IMR-90 (cell line): ENCODE measurements at regions not wholly inside any gene's neighbourhood (a gene's known extent, or its start where the extent isn't known, plus 50 kb on each side); places are given as distances from the start of the nearest gene placed in this dataset.

Experiments
- ATAC-seq: fragments of 200-7000 bp; cut with Tn5 transposase; 2 replicates; pipeline ENCODE4 v1.9.1; 2020; ENCODE audit warnings: low read depth, mild to moderate bottlenecking, moderate library complexity
- BruUV-seq: library from RNA; stranded (reverse); fragments of 400-500 nt; replicated peaks from 2 replicates; lab custom pipeline; 2021; lab: Mats Ljungman, UMichigan
- CTCF ChIA-PET: fragments of 300-600 bp; formaldehyde crosslinking; extraction: SDS; loops from one replicate; lab custom pipeline; 2021; ENCODE audit warnings: antibody characterized with exemption; lab: Yijun Ruan, JAX
- POLR2A ChIA-PET: fragments of 300-600 bp; sonication (Branson Sonifier 250); formaldehyde crosslinking; loops from one replicate; lab custom pipeline; 2022; ENCODE audit warnings: antibody characterized with exemption; ENCODE audit not compliant: unreplicated experiment; lab: Charles Lee
- DNase-seq: peaks from one replicate; pipeline ENCODE4 v3.0.0; 2013
- H2AFZ ChIP-seq: replicated peaks from 2 replicates; pipeline ENCODE3; 2013; ENCODE audit warnings: low read length, mild to moderate bottlenecking; ENCODE audit not compliant: poor library complexity
- H2AK5ac ChIP-seq: 2 replicates; pipeline ENCODE4 v1.6.1; 2013; ENCODE audit warnings: low read depth, low read length, inconsistent platforms
- H2AK9ac ChIP-seq: replicated peaks from 2 replicates; pipeline ENCODE3; 2013; ENCODE audit warnings: mild to moderate bottlenecking, low read depth, low read length, moderate library complexity; ENCODE audit not compliant: poor library complexity
- H2BK120ac ChIP-seq: 2 replicates; pipeline ENCODE4 v1.6.1; 2013; ENCODE audit warnings: low read depth, low read length, inconsistent platforms
- H2BK15ac ChIP-seq: 3 replicates; pipeline ENCODE4 v1.6.1; 2013; ENCODE audit warnings: low read depth, low read length, inconsistent platforms
- H2BK20ac ChIP-seq: 2 replicates; pipeline ENCODE4 v1.6.1; 2013; ENCODE audit warnings: low read depth, mild to moderate bottlenecking, inconsistent platforms, low read length, moderate library complexity
- H2BK5ac ChIP-seq: 2 replicates; pipeline ENCODE4 v1.6.1; 2013; ENCODE audit warnings: mild to moderate bottlenecking, low read depth, low read length, inconsistent platforms; ENCODE audit not compliant: poor library complexity, severe bottlenecking
- H3K14ac ChIP-seq: replicated peaks from 2 replicates; pipeline ENCODE4 v1.6.1; 2013; ENCODE audit warnings: low read depth, low read length, inconsistent platforms
- H3K18ac ChIP-seq: 2 replicates; pipeline ENCODE4 v1.6.1; 2013; ENCODE audit warnings: low read depth, low read length, control low read depth
- H3K23ac ChIP-seq: 2 replicates; pipeline ENCODE4 v1.6.1; 2013; ENCODE audit warnings: low read depth, low read length, inconsistent platforms
- H3K27ac ChIP-seq: 2 replicates; pipeline ENCODE4 v1.5.1; 2013; ENCODE audit warnings: mild to moderate bottlenecking, control low read depth, low read length; ENCODE audit not compliant: insufficient read depth
- H3K27me3 ChIP-seq: 2 replicates; pipeline ENCODE4 v1.6.1; 2013; ENCODE audit warnings: low read length; ENCODE audit not compliant: control insufficient read depth, insufficient read depth
- H3K36me3 ChIP-seq: 2 replicates; pipeline ENCODE4 v1.6.1; 2013; ENCODE audit warnings: low read length, mixed read lengths; ENCODE audit not compliant: control insufficient read depth, insufficient read depth
- H3K4ac ChIP-seq: 2 replicates; pipeline ENCODE4 v1.6.1; 2013; ENCODE audit warnings: low read depth, low read length, inconsistent platforms
- H3K4me1 ChIP-seq: 2 replicates; pipeline ENCODE4 v1.6.1; 2013; ENCODE audit warnings: low read length, mixed read lengths; ENCODE audit not compliant: control insufficient read depth, insufficient read depth
- H3K4me2 ChIP-seq: 2 replicates; pipeline ENCODE4 v1.6.1; 2013; ENCODE audit warnings: low read depth, mild to moderate bottlenecking, control low read depth, low read length, moderate library complexity
- H3K4me3 ChIP-seq: 2 replicates; pipeline ENCODE4 v1.5.1; 2013; ENCODE audit warnings: low read depth, mild to moderate bottlenecking, control low read depth, low read length, moderate library complexity; ENCODE audit not compliant: insufficient read depth
- H3K56ac ChIP-seq: 2 replicates; pipeline ENCODE4 v1.6.1; 2013; ENCODE audit warnings: low read length, inconsistent platforms; ENCODE audit not compliant: insufficient read depth; ENCODE audit errors: extremely low read depth
- H3K79me1 ChIP-seq, 2 experiments: 2 replicates each; pipeline ENCODE4 v1.6.1; 2013; ENCODE audit warnings: low read length in 2 of 2, inconsistent platforms in 1 of 2, low read depth in 1 of 2
- H3K9ac ChIP-seq: 2 replicates; pipeline ENCODE4 v1.6.1; 2013; ENCODE audit warnings: low read depth, low read length, control low read depth
- H3K9me1 ChIP-seq: 2 replicates; pipeline ENCODE4 v1.6.1; 2013; ENCODE audit warnings: low read length, inconsistent platforms; ENCODE audit not compliant: insufficient read depth
- H3K9me3 ChIP-seq: 2 replicates; pipeline ENCODE4 v1.6.1; 2013; ENCODE audit warnings: low read length; ENCODE audit not compliant: control insufficient read depth, insufficient read depth
- H4K20me1 ChIP-seq: 2 replicates; pipeline ENCODE4 v1.6.1; 2013; ENCODE audit warnings: low read length, inconsistent platforms; ENCODE audit not compliant: insufficient read depth
- H4K5ac ChIP-seq: 2 replicates; pipeline ENCODE4 v1.6.1; 2013; ENCODE audit warnings: mild to moderate bottlenecking, low read depth, low read length, control low read depth
- H4K8ac ChIP-seq, 2 experiments: 2 replicates each; pipeline ENCODE4 v1.6.1; 2013; ENCODE audit warnings: low read depth in 2 of 2, low read length in 2 of 2, control low read depth in 1 of 2, inconsistent platforms in 1 of 2
- H4K91ac ChIP-seq: 2 replicates; pipeline ENCODE4 v1.6.1; 2013; ENCODE audit warnings: low read depth, low read length, inconsistent platforms; ENCODE audit not compliant: insufficient read depth
- BHLHE40 ChIP-seq: fragments of 150-350 bp; IDR thresholded peaks from 2 replicates; pipeline ENCODE4 v1.6.1; 2016; ENCODE audit warnings: mild to moderate bottlenecking, low read depth, low read length
- CEBPB ChIP-seq: IDR thresholded peaks from 2 replicates; pipeline ENCODE4 v1.6.1; 2012; ENCODE audit warnings: low read depth, low read length, improper control_type of control experiment
- CHD1 ChIP-seq: IDR thresholded peaks from 2 replicates; pipeline ENCODE4 v1.6.1; 2012; ENCODE audit warnings: low read depth, low read length, improper control_type of control experiment
- MAFK ChIP-seq: IDR thresholded peaks from 2 replicates; pipeline ENCODE4 v1.6.1; 2012; ENCODE audit warnings: low read depth, low read length, improper control_type of control experiment
- MAZ ChIP-seq: IDR thresholded peaks from 2 replicates; pipeline ENCODE4 v1.6.1; 2012; ENCODE audit warnings: low read depth, mild to moderate bottlenecking, low read length, improper control_type of control experiment, moderate library complexity, borderline replicate concordance
- POLR2A ChIP-seq: IDR thresholded peaks from 2 replicates; pipeline ENCODE4 v1.6.1; 2012; ENCODE audit warnings: mild to moderate bottlenecking, low read depth, low read length
- RFX5 ChIP-seq: IDR thresholded peaks from 2 replicates; pipeline ENCODE4 v1.8.0; 2012; ENCODE audit warnings: low read depth, mild to moderate bottlenecking, low read length, moderate library complexity
- dilution Hi-C: fragments of 300-500 bp; cut with HindIII; formaldehyde crosslinking; loops from one replicate; pipeline ENCODE4 v1.14.3; 2018; ENCODE audit warnings: low sequenced_read_pairs; ENCODE audit not compliant: unreplicated experiment
- in situ Hi-C: fragments of 300-500 bp; cut with MboI; formaldehyde crosslinking; loops from 3 replicates; pipeline ENCODE4 v1.14.3; 2019; ENCODE audit warnings: low sequenced_read_pairs, inconsistent platforms, mixed read lengths
- intact Hi-C: fragments of 100-400 bp; cut with micrococcal nuclease; formaldehyde crosslinking; loops from 2 replicates; pipeline ENCODE4 v1.10.0; 2022

GRCh38 chr4:66373268-66373667 is 703.0 kb upstream of the EPHA5 start:
- Histone ChIP-seq H4K5ac (no peak overlapping the region), H3K14ac (no peak overlapping the region), H2BK20ac (no peak overlapping the region), H2BK5ac (no peak overlapping the region), H3K18ac (no peak overlapping the region), H2AK9ac (no peak overlapping the region), H2BK15ac (no peak overlapping the region), H3K9ac (no peak overlapping the region), H4K8ac (no peak overlapping the region), H2AK5ac (no peak overlapping the region), H3K23ac (no peak overlapping the region), H3K4me2 (no peak overlapping the region), H3K56ac (no peak overlapping the region), H3K4me3 (no peak overlapping the region), H3K27me3 (no peaks in the 10 kb centered on the region), H3K9me1 (no peaks in the 10 kb centered on the region), H2AFZ (no peak overlapping the region), H3K79me1 (no peaks in the 10 kb centered on the region), H3K4ac (no peak overlapping the region), H3K27ac (no peak overlapping the region), H4K20me1 (no peaks in the 10 kb centered on the region), H2BK120ac (no peak overlapping the region), H4K91ac (no peak overlapping the region), H3K9me3 (peaks cover 2% of the 10 kb centered on the region), H3K4me1 (no peaks in the 10 kb centered on the region), H3K36me3 (no peaks in the 10 kb centered on the region)
- POLR2A ChIA-PET, result no interaction called here
- BruUV-seq, result no TSS peak
- ATAC-seq (no peak), DNase-seq (no peak)
- TF ChIP-seq CHD1 (no peak), RFX5 (no peak), MAZ (no peak), MAFK (no peak), BHLHE40 (no peak), CEBPB (no peak), POLR2A (no peak)
- intact Hi-C loops, result no loop called here
- dilution Hi-C loops, result no loop called here
- in situ Hi-C loops, result no loop called here
- CTCF ChIA-PET, result no interaction called here
